Left ventricle myocardium inferior (tissue), 1 donor: ENCODE measurements at regions not wholly inside any gene's neighbourhood (a gene's known extent, or its start where the extent isn't known, plus 50 kb on each side); places are given as distances from the start of the nearest gene placed in this dataset.

Source experiments
- DNase-seq: peaks from one replicate; pipeline ENCODE4 v3.0.0-alpha.2; 2020
- H3K27ac ChIP-seq: fragments of 200-600 bp; replicated peaks from 2 replicates; pipeline ENCODE4 v1.8.0; 2021
- H3K27me3 ChIP-seq: fragments of 200-600 bp; 2 replicates; pipeline ENCODE4 v1.8.0; 2021; ENCODE audit warnings: low read depth
- H3K36me3 ChIP-seq: fragments of 200-600 bp; 2 replicates; pipeline ENCODE4 v1.8.0; 2021
- H3K4me1 ChIP-seq: fragments of 200-600 bp; 2 replicates; pipeline ENCODE4 v1.8.0; 2021
- H3K4me3 ChIP-seq: fragments of 200-600 bp; 2 replicates; pipeline ENCODE4 v1.8.0; 2021; ENCODE audit warnings: mild to moderate bottlenecking, moderate library complexity
- H3K9me3 ChIP-seq: fragments of 200-600 bp; replicated peaks from 2 replicates; pipeline ENCODE4 v1.8.0; 2021
- CTCF ChIP-seq: fragments of 200-600 bp; IDR thresholded peaks from 2 replicates; pipeline ENCODE4 v1.8.0; 2021; ENCODE audit warnings: antibody characterized with exemption, mild to moderate bottlenecking, borderline replicate concordance
- intact Hi-C: fragments of 100-400 bp; cut with micrococcal nuclease; formaldehyde crosslinking; loops from one replicate; pipeline ENCODE4 v1.11.0; 2022
- donor health status: DM: no; HTN: yes; CAD: no; lungs with severe emphysema.

GRCh38 chr5:86152988-86153560 is 464.7 kb upstream of the COX7C start:
- Histone ChIP-seq H3K36me3 (no peaks in the 10 kb centered on the region), H3K27me3 (no peaks in the 10 kb centered on the region), H3K9me3 (no peaks in the 10 kb centered on the region), H3K4me1 (no peaks in the 10 kb centered on the region), H3K27ac (no peak overlapping the region), H3K4me3 (no peak overlapping the region)
- intact Hi-C loops: no loop called here
- no peak for TF ChIP-seq CTCF
- DNase-seq: no peak

GRCh38 chr5:86155796-86156195 is 461.9 kb upstream of the COX7C start:
- intact Hi-C loops: no loop called here
- no peak overlapping the region for H3K27ac ChIP-seq
- no peaks in the 10 kb centered on the region for H3K27me3 ChIP-seq
- no peaks in the 10 kb centered on the region for H3K9me3 ChIP-seq
- H3K36me3 ChIP-seq: no peaks in the 10 kb centered on the region
- no peak for DNase-seq
- TF ChIP-seq CTCF: no peak
- H3K4me3 ChIP-seq: no peak overlapping the region
- no peaks in the 10 kb centered on the region for H3K4me1 ChIP-seq

DNA sequence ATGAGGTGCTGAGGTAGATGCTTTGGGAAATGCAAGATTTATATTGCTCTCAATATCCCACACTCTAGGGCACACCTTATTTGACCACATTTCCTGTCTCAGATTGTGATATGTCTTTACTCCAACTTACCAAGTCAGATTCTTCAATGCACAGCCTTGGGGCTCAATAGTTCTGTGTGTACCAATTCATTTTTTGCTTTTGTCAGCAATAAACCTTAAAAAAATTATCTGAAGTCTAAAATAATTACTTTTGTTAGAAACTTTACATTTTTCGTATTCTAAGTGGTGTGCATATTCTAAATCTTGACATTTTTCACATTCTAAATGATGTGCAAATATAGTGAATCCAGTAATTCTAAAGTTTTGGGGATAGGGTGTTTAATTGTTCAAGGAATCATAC is 447.5 kb upstream of the COX7C start:
- no peak for DNase-seq
- Histone ChIP-seq H3K27ac (no peak overlapping the region), H3K27me3 (no peaks in the 10 kb centered on the region), H3K4me1 (no peaks in the 10 kb centered on the region), H3K9me3 (no peaks in the 10 kb centered on the region), H3K4me3 (no peak overlapping the region), H3K36me3 (no peaks in the 10 kb centered on the region)
- TF ChIP-seq CTCF: no peak
- intact Hi-C loops: no loop called here

- TF ChIP-seq CTCF: no peak
Measured at GRCh38 chr5:86175224-86175623, 442.5 kb upstream of the COX7C start.

DNA sequence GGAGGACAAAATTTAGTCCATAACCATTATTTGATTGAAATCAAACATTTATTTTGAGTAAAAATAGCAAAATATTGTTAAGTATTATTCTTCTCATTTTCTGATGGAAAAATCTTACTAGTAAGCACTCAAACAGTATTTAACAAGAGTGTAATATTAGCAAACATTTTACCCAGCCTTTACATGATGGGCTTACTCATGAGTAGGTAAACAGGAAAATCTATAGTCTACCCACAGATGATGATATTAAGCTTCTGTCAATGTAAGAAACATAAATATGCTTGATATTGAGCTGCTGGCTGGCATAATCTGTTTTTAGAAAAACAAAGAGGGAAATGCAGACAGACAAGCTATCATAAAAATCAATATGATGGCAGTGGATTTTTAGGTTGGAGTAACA is 418.5 kb upstream of the COX7C start:
- no peak for TF ChIP-seq CTCF

More at GRCh38 chr5:86175224-86175623, 442.5 kb upstream of the COX7C start:
- no peaks in the 10 kb centered on the region for H3K36me3 ChIP-seq
- intact Hi-C loops: no loop called here
- no peaks in the 10 kb centered on the region for H3K27me3 ChIP-seq
- H3K4me1 ChIP-seq: no peaks in the 10 kb centered on the region
- no peak overlapping the region for H3K4me3 ChIP-seq
- no peak for DNase-seq
- no peaks in the 10 kb centered on the region for H3K9me3 ChIP-seq
- no peak overlapping the region for H3K27ac ChIP-seq

More for the DNA sequence above, 418.5 kb upstream of the COX7C start:
- no peaks in the 10 kb centered on the region for H3K36me3 ChIP-seq
- no peak overlapping the region for H3K4me3 ChIP-seq
- H3K9me3 ChIP-seq: no peaks in the 10 kb centered on the region
- no peaks in the 10 kb centered on the region for H3K27me3 ChIP-seq
- intact Hi-C loops: no loop called here
- H3K27ac ChIP-seq: no peak overlapping the region
- no peaks in the 10 kb centered on the region for H3K4me1 ChIP-seq
- DNase-seq: no peak
